Coronary artery (tissue), 2 donors: ENCODE measurements at regions not wholly inside any gene's neighbourhood (a gene's known extent, or its start where the extent isn't known, plus 50 kb on each side); places are given as distances from the start of the nearest gene placed in this dataset.

Experiments used
- DNase-seq: peaks from one replicate; pipeline ENCODE4 v3.0.0-alpha.2; 2017; ENCODE audit warnings: low spot score
- H3K27ac ChIP-seq, 2 donors: fragments of 200-600 bp; sonication (generic); one replicate each; pipeline ENCODE4 v1.5.1; 2016 to 2019
- H3K4me3 ChIP-seq: fragments of 200-600 bp; sonication (generic); 2 replicates; pipeline ENCODE4 v1.5.1; 2016; ENCODE audit warnings: mild to moderate bottlenecking, moderate library complexity
- CTCF ChIP-seq: fragments of 200-600 bp; sonication (generic); IDR thresholded peaks from one replicate; pipeline ENCODE4 v1.5.1; 2019; ENCODE audit warnings: antibody characterized with exemption

GRCh38 chr9:21747175-21747574 lies 55.3 kb upstream of the MTAP start:
- Histone ChIP-seq H3K4me3 (no peak overlapping the region), H3K27ac (no peak overlapping the region)
- TF ChIP-seq CTCF = no peak
- DNase-seq = no peak

GRCh38 chr9:21750021-21750735 lies 52.3 kb upstream of the MTAP start:
- DNase-seq = no peak
- Histone ChIP-seq H3K4me3 (no peak overlapping the region), H3K27ac (no peak overlapping the region)
- no peak for TF ChIP-seq CTCF

- Histone ChIP-seq H3K27ac (no peak overlapping the region), H3K4me3 (no peak overlapping the region)
- no peak for TF ChIP-seq CTCF
- no peak for DNase-seq
Measured at GRCh38 chr9:21751998-21752397, 50.4 kb upstream of the MTAP start.
